ENCODE measurements at regions not wholly inside any gene's neighbourhood (a gene's known extent, or its start where the extent isn't known, plus 50 kb on each side); places are given as distances from the start of the nearest gene placed in this dataset.

GRCh38 chr6:90865513-90865912 lies 278.6 kb upstream of the MAP3K7 start:
- H3K9me3 ChIP-seq (ENCODE audit: control insufficient read depth in 4 of 4, low read length in 3 of 4), result no peaks in the 10 kb centered on the region
- no peaks in the 10 kb centered on the region for H3K27me3 ChIP-seq (ENCODE audit: control insufficient read depth in 4 of 4, insufficient read depth in 4 of 4, low read length in 3 of 4)
- H3K4me3 ChIP-seq (ENCODE audit: low read depth in 1 of 3, low read length in 3 of 3), result no peak overlapping the region
- no peak overlapping the region for H3K27ac ChIP-seq (ENCODE audit: low read depth in 1 of 2, low read length in 2 of 2)
- no peaks in the 10 kb centered on the region for H3K4me1 ChIP-seq (ENCODE audit: control insufficient read depth in 4 of 4, insufficient read depth in 4 of 4, low read length in 3 of 4)
- DNase-seq (ENCODE audit: low spot score), result no peak
- 64% methylated on average over 3 of the region's 3 CpGs for WGBS
- no peak overlapping the region for H3K9ac ChIP-seq (ENCODE audit: low read depth in 1 of 2, low read length in 2 of 2)
- TF ChIP-seq HNF4A (conservative IDR thresholded peaks at IDR 0.05) (no peak), YY1 (IDR thresholded peaks at IDR 0.05) (no peak), RXRA (IDR thresholded peaks at IDR 0.05) (no peak)
- no peaks in the 10 kb centered on the region for H3K36me3 ChIP-seq (ENCODE audit: control insufficient read depth in 4 of 4, insufficient read depth in 3 of 4, low read depth in 1 of 4, low read length in 3 of 4)

DNA sequence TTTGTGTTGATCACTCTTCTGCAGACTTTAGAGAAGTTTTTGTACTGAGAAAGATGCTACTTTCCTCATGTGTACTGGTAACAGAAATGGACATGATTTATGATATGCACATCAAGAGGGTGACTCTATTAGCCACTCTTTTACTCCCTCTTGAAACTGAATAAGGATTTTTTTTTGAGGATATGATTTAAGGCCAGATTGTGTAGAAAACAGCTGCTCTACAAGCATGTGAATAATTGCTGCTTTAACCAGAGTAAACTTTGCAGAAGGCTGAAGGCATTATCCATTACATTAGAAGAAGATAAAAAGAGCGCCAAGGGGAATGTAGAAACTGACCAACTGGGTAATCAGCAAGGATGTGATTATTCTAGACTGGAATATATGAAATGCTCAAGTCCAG lies 276.2 kb upstream of the MAP3K7 start:
- H3K36me3 ChIP-seq (ENCODE audit: control insufficient read depth in 4 of 4, insufficient read depth in 3 of 4, low read depth in 1 of 4, low read length in 3 of 4), result no peaks in the 10 kb centered on the region
- H3K9ac ChIP-seq (ENCODE audit: low read depth in 1 of 2, low read length in 2 of 2), result no peak overlapping the region
- no peak for DNase-seq (ENCODE audit: low spot score)
- no peak overlapping the region for H3K27ac ChIP-seq (ENCODE audit: low read depth in 1 of 2, low read length in 2 of 2)
- TF ChIP-seq NR2F2 (IDR thresholded peaks at IDR 0.05), result no peak
- no peak for TF ChIP-seq RAD21 (IDR thresholded peaks at IDR 0.05)
- TF ChIP-seq, protein P1, sequence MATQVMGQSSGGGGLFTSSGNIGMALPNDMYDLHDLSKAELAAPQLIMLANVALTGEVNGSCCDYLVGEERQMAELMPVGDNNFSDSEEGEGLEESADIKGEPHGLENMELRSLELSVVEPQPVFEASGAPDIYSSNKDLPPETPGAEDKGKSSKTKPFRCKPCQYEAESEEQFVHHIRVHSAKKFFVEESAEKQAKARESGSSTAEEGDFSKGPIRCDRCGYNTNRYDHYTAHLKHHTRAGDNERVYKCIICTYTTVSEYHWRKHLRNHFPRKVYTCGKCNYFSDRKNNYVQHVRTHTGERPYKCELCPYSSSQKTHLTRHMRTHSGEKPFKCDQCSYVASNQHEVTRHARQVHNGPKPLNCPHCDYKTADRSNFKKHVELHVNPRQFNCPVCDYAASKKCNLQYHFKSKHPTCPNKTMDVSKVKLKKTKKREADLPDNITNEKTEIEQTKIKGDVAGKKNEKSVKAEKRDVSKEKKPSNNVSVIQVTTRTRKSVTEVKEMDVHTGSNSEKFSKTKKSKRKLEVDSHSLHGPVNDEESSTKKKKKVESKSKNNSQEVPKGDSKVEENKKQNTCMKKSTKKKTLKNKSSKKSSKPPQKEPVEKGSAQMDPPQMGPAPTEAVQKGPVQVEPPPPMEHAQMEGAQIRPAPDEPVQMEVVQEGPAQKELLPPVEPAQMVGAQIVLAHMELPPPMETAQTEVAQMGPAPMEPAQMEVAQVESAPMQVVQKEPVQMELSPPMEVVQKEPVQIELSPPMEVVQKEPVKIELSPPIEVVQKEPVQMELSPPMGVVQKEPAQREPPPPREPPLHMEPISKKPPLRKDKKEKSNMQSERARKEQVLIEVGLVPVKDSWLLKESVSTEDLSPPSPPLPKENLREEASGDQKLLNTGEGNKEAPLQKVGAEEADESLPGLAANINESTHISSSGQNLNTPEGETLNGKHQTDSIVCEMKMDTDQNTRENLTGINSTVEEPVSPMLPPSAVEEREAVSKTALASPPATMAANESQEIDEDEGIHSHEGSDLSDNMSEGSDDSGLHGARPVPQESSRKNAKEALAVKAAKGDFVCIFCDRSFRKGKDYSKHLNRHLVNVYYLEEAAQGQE (IDR thresholded peaks at IDR 0.05), result no peak
- TF ChIP-seq RXRA (IDR thresholded peaks at IDR 0.05), result no peak
- TF ChIP-seq HNF4G (IDR thresholded peaks at IDR 0.05), result no peak
- TF ChIP-seq FOXA2 (IDR thresholded peaks at IDR 0.05), result no peak
- no peak for TF ChIP-seq CTCF (IDR thresholded peaks at IDR 0.05; ENCODE audit: low read depth, low read length, missing input control)
- TF ChIP-seq ATF3 (IDR thresholded peaks at IDR 0.05), result no peak
- no peak for TF ChIP-seq TAF1 (conservative IDR thresholded peaks at IDR 0.05)
- TF ChIP-seq SP1 (IDR thresholded peaks at IDR 0.05), result no peak
- TF ChIP-seq, protein P2, sequence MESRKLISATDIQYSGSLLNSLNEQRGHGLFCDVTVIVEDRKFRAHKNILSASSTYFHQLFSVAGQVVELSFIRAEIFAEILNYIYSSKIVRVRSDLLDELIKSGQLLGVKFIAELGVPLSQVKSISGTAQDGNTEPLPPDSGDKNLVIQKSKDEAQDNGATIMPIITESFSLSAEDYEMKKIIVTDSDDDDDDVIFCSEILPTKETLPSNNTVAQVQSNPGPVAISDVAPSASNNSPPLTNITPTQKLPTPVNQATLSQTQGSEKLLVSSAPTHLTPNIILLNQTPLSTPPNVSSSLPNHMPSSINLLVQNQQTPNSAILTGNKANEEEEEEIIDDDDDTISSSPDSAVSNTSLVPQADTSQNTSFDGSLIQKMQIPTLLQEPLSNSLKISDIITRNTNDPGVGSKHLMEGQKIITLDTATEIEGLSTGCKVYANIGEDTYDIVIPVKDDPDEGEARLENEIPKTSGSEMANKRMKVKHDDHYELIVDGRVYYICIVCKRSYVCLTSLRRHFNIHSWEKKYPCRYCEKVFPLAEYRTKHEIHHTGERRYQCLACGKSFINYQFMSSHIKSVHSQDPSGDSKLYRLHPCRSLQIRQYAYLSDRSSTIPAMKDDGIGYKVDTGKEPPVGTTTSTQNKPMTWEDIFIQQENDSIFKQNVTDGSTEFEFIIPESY (IDR thresholded peaks at IDR 0.05), result no peak
- no peak for TF ChIP-seq GABPA (IDR thresholded peaks at IDR 0.05 in 1 of 2, conservative IDR thresholded peaks at IDR 0.05 in 1 of 2)
- no peak for TF ChIP-seq FOXA1 (IDR thresholded peaks at IDR 0.05)
- no peak for TF ChIP-seq YY1 (IDR thresholded peaks at IDR 0.05)
- no peak for TF ChIP-seq JUND (IDR thresholded peaks at IDR 0.05)
- TF ChIP-seq, protein P3, sequence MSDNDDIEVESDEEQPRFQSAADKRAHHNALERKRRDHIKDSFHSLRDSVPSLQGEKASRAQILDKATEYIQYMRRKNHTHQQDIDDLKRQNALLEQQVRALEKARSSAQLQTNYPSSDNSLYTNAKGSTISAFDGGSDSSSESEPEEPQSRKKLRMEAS (IDR thresholded peaks at IDR 0.05), result no peak
- no peak for TF ChIP-seq HNF4A (conservative IDR thresholded peaks at IDR 0.05)
- no peak for TF ChIP-seq EGR1 (IDR thresholded peaks at IDR 0.05; ENCODE audit: low read depth in 2 of 2)
- H3K4me1 ChIP-seq (ENCODE audit: control insufficient read depth in 4 of 4, insufficient read depth in 4 of 4, low read length in 3 of 4), result no peaks in the 10 kb centered on the region
- no peaks in the 10 kb centered on the region for H3K9me3 ChIP-seq (ENCODE audit: control insufficient read depth in 4 of 4, low read length in 3 of 4)
- 92% methylated on average over 1 of the region's 1 CpG for WGBS
- H3K4me3 ChIP-seq (ENCODE audit: low read depth in 1 of 3, low read length in 3 of 3), result no peak overlapping the region
- no peaks in the 10 kb centered on the region for H3K27me3 ChIP-seq (ENCODE audit: control insufficient read depth in 4 of 4, insufficient read depth in 4 of 4, low read length in 3 of 4)

All from liver (tissue), 8 donors.